Smooth muscle cell (in vitro differentiated cells): ENCODE measurements at regions not wholly inside any gene's neighbourhood (a gene's known extent, or its start where the extent isn't known, plus 50 kb on each side); places are given as distances from the start of the nearest gene placed in this dataset.

Experiments used
- DNase-seq: peaks from one replicate; lab custom pipeline; 2025; ENCODE audit not compliant: unreplicated experiment; lab: John Stamatoyannopoulos, UW
- H2AFZ ChIP-seq: fragments of 200-600 bp; sonication (generic); 2 replicates; pipeline ENCODE4 v1.6.0; 2016; ENCODE audit warnings: antibody characterized with exemption, low read depth, mild to moderate bottlenecking
- H3F3A ChIP-seq: fragments of 200-600 bp; sonication (generic); 2 replicates; pipeline ENCODE4 v1.6.0; 2017; ENCODE audit warnings: antibody characterized with exemption, low read depth
- H3K27ac ChIP-seq: fragments of 200-600 bp; sonication (generic); 2 replicates; pipeline ENCODE4 v1.5.1; 2016; ENCODE audit warnings: low read depth, mild to moderate bottlenecking
- H3K27me3 ChIP-seq: fragments of 200-600 bp; sonication (generic); 2 replicates; pipeline ENCODE4 v1.6.1; 2016; ENCODE audit warnings: low read depth, mild to moderate bottlenecking
- H3K36me3 ChIP-seq: fragments of 200-600 bp; sonication (generic); 2 replicates; pipeline ENCODE4 v1.5.1; 2016; ENCODE audit warnings: low read depth
- H3K4me1 ChIP-seq: fragments of 200-600 bp; sonication (generic); 2 replicates; pipeline ENCODE4 v1.5.1; 2016; ENCODE audit warnings: low read depth
- H3K4me2 ChIP-seq: fragments of 200-600 bp; sonication (generic); 2 replicates; pipeline ENCODE4 v1.6.0; 2016; ENCODE audit warnings: mild to moderate bottlenecking
- H3K4me3 ChIP-seq: fragments of 200-600 bp; sonication (generic); 2 replicates; pipeline ENCODE4 v1.5.1; 2016; ENCODE audit warnings: mild to moderate bottlenecking
- H3K79me2 ChIP-seq: fragments of 200-600 bp; sonication (generic); 2 replicates; pipeline ENCODE4 v1.6.0; 2016; ENCODE audit warnings: low read depth, mild to moderate bottlenecking
- H3K9ac ChIP-seq: fragments of 200-600 bp; sonication (generic); 2 replicates; pipeline ENCODE4 v1.6.0; 2016; ENCODE audit warnings: low read depth
- H3K9me3 ChIP-seq: fragments of 200-600 bp; sonication (generic); replicated peaks from 2 replicates; pipeline ENCODE4 v1.5.1; 2016; ENCODE audit warnings: low read depth
- H4K20me1 ChIP-seq: fragments of 200-600 bp; sonication (generic); 2 replicates; pipeline ENCODE4 v1.6.0; 2016; ENCODE audit warnings: low read depth
- WGBS: methylation state at CpG from one replicate; pipeline ENCODE4 v1.1.7; 2016; ENCODE audit warnings: low lambda C conversion rate; 5-methylcytosine and 5-hydroxymethylcytosine counted together
- TF ChIP-seq, protein P1 (sequence below): fragments of 200-600 bp; sonication (generic); IDR thresholded peaks from 2 replicates; pipeline ENCODE4 v1.5.1; 2017; ENCODE audit warnings: borderline replicate concordance, mild to moderate bottlenecking, antibody characterized with exemption; ENCODE audit not compliant: insufficient read depth, poor library complexity, severe bottlenecking

- H4K20me1 ChIP-seq = no peaks in the 10 kb centered on the region
- no peaks in the 10 kb centered on the region for H3K79me2 ChIP-seq
- TF ChIP-seq, protein P1, sequence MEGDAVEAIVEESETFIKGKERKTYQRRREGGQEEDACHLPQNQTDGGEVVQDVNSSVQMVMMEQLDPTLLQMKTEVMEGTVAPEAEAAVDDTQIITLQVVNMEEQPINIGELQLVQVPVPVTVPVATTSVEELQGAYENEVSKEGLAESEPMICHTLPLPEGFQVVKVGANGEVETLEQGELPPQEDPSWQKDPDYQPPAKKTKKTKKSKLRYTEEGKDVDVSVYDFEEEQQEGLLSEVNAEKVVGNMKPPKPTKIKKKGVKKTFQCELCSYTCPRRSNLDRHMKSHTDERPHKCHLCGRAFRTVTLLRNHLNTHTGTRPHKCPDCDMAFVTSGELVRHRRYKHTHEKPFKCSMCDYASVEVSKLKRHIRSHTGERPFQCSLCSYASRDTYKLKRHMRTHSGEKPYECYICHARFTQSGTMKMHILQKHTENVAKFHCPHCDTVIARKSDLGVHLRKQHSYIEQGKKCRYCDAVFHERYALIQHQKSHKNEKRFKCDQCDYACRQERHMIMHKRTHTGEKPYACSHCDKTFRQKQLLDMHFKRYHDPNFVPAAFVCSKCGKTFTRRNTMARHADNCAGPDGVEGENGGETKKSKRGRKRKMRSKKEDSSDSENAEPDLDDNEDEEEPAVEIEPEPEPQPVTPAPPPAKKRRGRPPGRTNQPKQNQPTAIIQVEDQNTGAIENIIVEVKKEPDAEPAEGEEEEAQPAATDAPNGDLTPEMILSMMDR = no peak
- H3K4me1 ChIP-seq = no peaks in the 10 kb centered on the region
- H3K27ac ChIP-seq = no peak overlapping the region
- H3K9ac ChIP-seq = no peak overlapping the region
- H3K27me3 ChIP-seq = no peaks in the 10 kb centered on the region
- no peaks in the 10 kb centered on the region for H3K36me3 ChIP-seq
- peaks cover 3% of the 10 kb centered on the region for H3K9me3 ChIP-seq
- H3F3A ChIP-seq = no peaks in the 10 kb centered on the region
- no peak overlapping the region for H3K4me3 ChIP-seq
- no peak overlapping the region for H3K4me2 ChIP-seq
- DNase-seq = no peak
- WGBS = 71% methylated on average over 6 of the region's 6 CpGs
- H2AFZ ChIP-seq = no peak overlapping the region
These were observed 314.2 kb downstream of the CDK5RAP2 start for GRCh38 chr9:120265791-120266190.

DNA sequence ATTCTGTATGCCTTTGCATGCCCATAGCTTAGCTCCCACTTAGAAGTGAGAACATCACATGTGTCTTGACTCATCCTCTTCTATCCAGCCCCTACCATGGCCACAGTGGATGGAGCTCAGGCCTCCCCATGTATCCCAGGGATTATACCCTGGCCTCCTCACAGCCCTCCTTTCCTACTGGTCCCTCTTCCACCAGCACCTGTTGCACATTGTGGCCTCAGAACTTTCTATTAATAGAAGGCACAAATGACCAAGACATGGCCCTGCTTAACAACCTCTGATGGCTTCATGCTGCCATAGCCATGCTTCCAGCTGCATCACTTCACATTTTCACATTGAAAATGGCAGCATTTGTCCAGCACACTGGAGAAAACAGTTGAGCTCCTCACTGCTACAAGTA is 315.4 kb downstream of the CDK5RAP2 start:
- Histone ChIP-seq H3K9me3 (no peaks in the 10 kb centered on the region), H3K27me3 (no peaks in the 10 kb centered on the region), H3K79me2 (no peaks in the 10 kb centered on the region), H3K4me1 (no peaks in the 10 kb centered on the region), H4K20me1 (no peaks in the 10 kb centered on the region), H3K4me3 (no peak overlapping the region), H3K9ac (no peak overlapping the region), H3F3A (no peaks in the 10 kb centered on the region), H3K4me2 (no peak overlapping the region), H3K27ac (no peak overlapping the region), H3K36me3 (no peaks in the 10 kb centered on the region), H2AFZ (no peak overlapping the region)
- TF ChIP-seq, protein P1 = no peak
- DNase-seq = no peak

GRCh38 chr9:120263836-120264235 is 316.1 kb downstream of the CDK5RAP2 start:
- no peaks in the 10 kb centered on the region for H3F3A ChIP-seq
- H3K79me2 ChIP-seq = no peaks in the 10 kb centered on the region
- no peak overlapping the region for H3K27ac ChIP-seq
- no peak overlapping the region for H2AFZ ChIP-seq
- no peaks in the 10 kb centered on the region for H3K9me3 ChIP-seq
- no peaks in the 10 kb centered on the region for H3K4me1 ChIP-seq
- WGBS = 75% methylated on average over 4 of the region's 4 CpGs
- H3K4me2 ChIP-seq = no peak overlapping the region
- H3K36me3 ChIP-seq = no peaks in the 10 kb centered on the region
- TF ChIP-seq, protein P1 = no peak
- no peak for DNase-seq
- no peak overlapping the region for H3K9ac ChIP-seq
- H3K4me3 ChIP-seq = no peak overlapping the region
- H3K27me3 ChIP-seq = no peaks in the 10 kb centered on the region
- H4K20me1 ChIP-seq = no peaks in the 10 kb centered on the region

- no peak for DNase-seq
- H3K4me1 ChIP-seq = no peaks in the 10 kb centered on the region
- H3K4me3 ChIP-seq = no peak overlapping the region
- no peaks in the 10 kb centered on the region for H3K79me2 ChIP-seq
- H3K27ac ChIP-seq = no peak overlapping the region
- no peak overlapping the region for H2AFZ ChIP-seq
- TF ChIP-seq, protein P1 = no peak
- WGBS = 74% methylated on average over 6 of the region's 6 CpGs
- H3K4me2 ChIP-seq = no peak overlapping the region
- no peaks in the 10 kb centered on the region for H3K9me3 ChIP-seq
- no peaks in the 10 kb centered on the region for H3K27me3 ChIP-seq
- H3K36me3 ChIP-seq = no peaks in the 10 kb centered on the region
- H3F3A ChIP-seq = no peaks in the 10 kb centered on the region
- H3K9ac ChIP-seq = no peak overlapping the region
- no peaks in the 10 kb centered on the region for H4K20me1 ChIP-seq
These were observed 318.5 kb downstream of the CDK5RAP2 start for GRCh38 chr9:120261419-120261818.
